HG02610 (cell line): ENCODE measurements at regions not wholly inside any gene's neighbourhood (a gene's known extent, or its start where the extent isn't known, plus 50 kb on each side); places are given as distances from the start of the nearest gene placed in this dataset.
"Not testable (repeated sequence)": the region's sequence is repeated elsewhere in the genome, so short reads cannot be mapped to it uniquely, and the experiment has no call there.

ENCODE experiments used
- ATAC-seq: cut with Tn5 transposase; IDR thresholded peaks from one replicate; pipeline ENCODE4 v1.9.1; 2021; ENCODE audit warnings: mild to moderate bottlenecking, moderate library complexity; ENCODE audit not compliant: unreplicated experiment

- ATAC-seq, result no peak
Measured at GRCh38 chr13:59061621-59062020, 1102.1 kb downstream of the DIAPH3 start.

GRCh38 chr13:59064042-59064441, 1099.7 kb downstream of the DIAPH3 start:
- no peak for ATAC-seq

- ATAC-seq, result not testable (repeated sequence)
Measured at GRCh38 chr13:59076386-59076785, 1087.3 kb downstream of the DIAPH3 start.

- ATAC-seq, result no peak
Measured at GRCh38 chr13:59086147-59086546, 1077.6 kb downstream of the DIAPH3 start.

GRCh38 chr13:59088716-59089115, 1075.0 kb downstream of the DIAPH3 start:
- no peak for ATAC-seq

- no peak for ATAC-seq
Measured at GRCh38 chr13:59094181-59094580, 1069.5 kb downstream of the DIAPH3 start.

GRCh38 chr13:59099182-59099974, 1064.3 kb downstream of the DIAPH3 start:
- no peak for ATAC-seq

- ATAC-seq, result no peak
Measured at GRCh38 chr13:59103004-59103768, 1060.5 kb downstream of the DIAPH3 start.

GRCh38 chr13:59111751-59112171, 1052.0 kb downstream of the DIAPH3 start:
- ATAC-seq, result no peak

- no peak for ATAC-seq
Measured at GRCh38 chr13:59112221-59112718, 1051.5 kb downstream of the DIAPH3 start.

- ATAC-seq, result no peak
Measured at GRCh38 chr13:59119475-59119874, 1044.3 kb downstream of the DIAPH3 start.

GRCh38 chr13:59120297-59120843, 1043.4 kb downstream of the DIAPH3 start:
- ATAC-seq, result no peak

- ATAC-seq, result no peak
Measured at GRCh38 chr13:59121507-59121906, 1042.2 kb downstream of the DIAPH3 start.

GRCh38 chr13:59126474-59126873, 1037.3 kb downstream of the DIAPH3 start:
- no peak for ATAC-seq

- ATAC-seq, result no peak
Measured at GRCh38 chr13:59133903-59134302, 1029.8 kb downstream of the DIAPH3 start.

GRCh38 chr13:59144700-59145099, 1019.0 kb downstream of the DIAPH3 start:
- ATAC-seq, result no peak

GRCh38 chr13:59145381-59145780, 1018.3 kb downstream of the DIAPH3 start:
- no peak for ATAC-seq

GRCh38 chr13:59157181-59157580, 1006.5 kb downstream of the DIAPH3 start:
- peak; percentile 93 for ATAC-seq

- ATAC-seq, result no peak
Measured at GRCh38 chr13:59166174-59166573, 997.6 kb downstream of the DIAPH3 start.

GRCh38 chr13:59172076-59172475, 991.7 kb downstream of the DIAPH3 start:
- no peak for ATAC-seq

GRCh38 chr13:59176775-59177174, 987.0 kb downstream of the DIAPH3 start:
- ATAC-seq, result peak; percentile 64

- ATAC-seq, result no peak
Measured at GRCh38 chr13:59178344-59178743, 985.4 kb downstream of the DIAPH3 start.
